ENCODE measurements at regions not wholly inside any gene's neighbourhood (a gene's known extent, or its start where the extent isn't known, plus 50 kb on each side); places are given as distances from the start of the nearest gene placed in this dataset.

DNA sequence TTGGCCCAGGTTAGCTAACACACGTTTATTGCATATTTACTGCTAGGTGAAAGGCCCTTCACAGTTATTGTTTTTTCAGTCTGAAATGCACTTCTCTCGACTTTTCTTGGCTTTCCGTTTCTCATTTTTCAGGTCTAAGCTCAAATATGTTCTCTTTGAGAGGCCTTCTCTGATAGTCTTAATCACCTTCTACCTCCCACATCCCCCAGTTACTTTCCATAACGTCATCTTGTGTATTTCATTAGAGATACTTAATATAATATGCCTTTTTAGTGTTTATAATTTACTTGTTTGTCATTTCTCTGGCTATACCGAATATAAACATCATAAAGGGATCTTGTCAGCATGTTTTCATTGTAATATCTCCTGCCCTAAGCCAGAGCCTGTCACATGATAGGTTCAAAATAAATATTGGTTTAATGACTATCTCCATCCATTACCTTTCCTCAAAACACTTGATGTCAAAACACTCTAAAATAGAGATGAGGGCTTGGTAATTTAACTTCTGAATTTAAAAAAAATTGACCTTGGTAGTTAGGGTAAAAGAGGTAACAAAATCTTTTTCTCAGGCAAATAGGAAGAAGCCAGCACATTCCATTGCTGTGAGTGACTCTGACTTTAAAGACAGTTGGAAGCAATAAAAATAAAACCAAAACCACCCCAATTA, 168.6 kb upstream of the RFC3 start:
- H3K4me2 ChIP-seq (ENCODE audit: low read depth, low read length): no peak overlapping the region
- no peak overlapping the region for H3K9ac ChIP-seq (ENCODE audit: low read length)
- H3K4me1 ChIP-seq (ENCODE audit: low read length): no peaks in the 10 kb centered on the region
- no peak overlapping the region for H2AFZ ChIP-seq (ENCODE audit: low read length)
- H3K79me2 ChIP-seq (ENCODE audit: low read length): no peaks in the 10 kb centered on the region
- H3F3A ChIP-seq (ENCODE audit: insufficient read depth, low read length): no peaks in the 10 kb centered on the region
- DNase-seq: no peak
- no peak overlapping the region for H3K27ac ChIP-seq (ENCODE audit: low read length)
- no peak overlapping the region for H3K4me3 ChIP-seq (ENCODE audit: low read length)
- no peaks in the 10 kb centered on the region for H3K9me2 ChIP-seq (replicated peaks; ENCODE audit: insufficient read depth, low read length)
- H3K36me3 ChIP-seq (replicated peaks; ENCODE audit: insufficient read depth, low read length): no peaks in the 10 kb centered on the region
- TF ChIP-seq EZH2 (optimal IDR thresholded peaks at IDR 0.05; ENCODE audit: low read depth, low read length) (no peak), EZH2phosphoT487 (IDR thresholded peaks at IDR 0.05; ENCODE audit: low read length) (no peak)
- TF ChIP-seq, protein P1, sequence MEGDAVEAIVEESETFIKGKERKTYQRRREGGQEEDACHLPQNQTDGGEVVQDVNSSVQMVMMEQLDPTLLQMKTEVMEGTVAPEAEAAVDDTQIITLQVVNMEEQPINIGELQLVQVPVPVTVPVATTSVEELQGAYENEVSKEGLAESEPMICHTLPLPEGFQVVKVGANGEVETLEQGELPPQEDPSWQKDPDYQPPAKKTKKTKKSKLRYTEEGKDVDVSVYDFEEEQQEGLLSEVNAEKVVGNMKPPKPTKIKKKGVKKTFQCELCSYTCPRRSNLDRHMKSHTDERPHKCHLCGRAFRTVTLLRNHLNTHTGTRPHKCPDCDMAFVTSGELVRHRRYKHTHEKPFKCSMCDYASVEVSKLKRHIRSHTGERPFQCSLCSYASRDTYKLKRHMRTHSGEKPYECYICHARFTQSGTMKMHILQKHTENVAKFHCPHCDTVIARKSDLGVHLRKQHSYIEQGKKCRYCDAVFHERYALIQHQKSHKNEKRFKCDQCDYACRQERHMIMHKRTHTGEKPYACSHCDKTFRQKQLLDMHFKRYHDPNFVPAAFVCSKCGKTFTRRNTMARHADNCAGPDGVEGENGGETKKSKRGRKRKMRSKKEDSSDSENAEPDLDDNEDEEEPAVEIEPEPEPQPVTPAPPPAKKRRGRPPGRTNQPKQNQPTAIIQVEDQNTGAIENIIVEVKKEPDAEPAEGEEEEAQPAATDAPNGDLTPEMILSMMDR (IDR thresholded peaks at IDR 0.05; ENCODE audit: low read length): no peak
- no peaks in the 10 kb centered on the region for H3K9me3 ChIP-seq (replicated peaks; ENCODE audit: insufficient read depth, low read length)
- H3K27me3 ChIP-seq (replicated peaks; ENCODE audit: insufficient read depth, low read length): no peaks in the 10 kb centered on the region
- no peaks in the 10 kb centered on the region for H4K20me1 ChIP-seq (ENCODE audit: insufficient read depth, low read length)

DNA sequence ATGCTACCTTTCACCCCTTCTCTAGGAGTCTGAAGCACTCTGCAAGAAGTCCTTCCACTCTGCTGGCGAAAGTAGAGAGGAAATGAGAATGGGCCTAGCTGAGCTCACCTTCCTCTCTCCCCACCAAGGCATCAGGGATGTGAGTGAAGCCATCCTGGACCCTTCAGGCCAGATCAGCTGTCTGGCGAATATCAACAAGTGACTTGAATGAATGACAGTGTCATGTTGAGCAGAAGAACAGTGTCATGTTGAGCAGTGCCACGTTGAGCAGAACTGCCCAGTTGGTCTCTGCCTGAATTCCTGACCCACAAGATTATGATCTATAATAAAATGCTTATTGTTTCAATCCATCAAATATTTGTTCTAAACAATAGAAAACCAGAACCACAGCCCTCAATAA, 166.2 kb upstream of the RFC3 start:
- TF ChIP-seq EZH2phosphoT487 (IDR thresholded peaks at IDR 0.05; ENCODE audit: low read length): no peak
- no peak for TF ChIP-seq EZH2 (optimal IDR thresholded peaks at IDR 0.05; ENCODE audit: low read depth, low read length)
- TF ChIP-seq, protein P1 (IDR thresholded peaks at IDR 0.05; ENCODE audit: low read length): no peak
- Histone ChIP-seq H3K4me3 (ENCODE audit: low read length) (no peak overlapping the region), H4K20me1 (ENCODE audit: insufficient read depth, low read length) (no peaks in the 10 kb centered on the region), H3K4me1 (ENCODE audit: low read length) (no peaks in the 10 kb centered on the region), H3F3A (ENCODE audit: insufficient read depth, low read length) (no peaks in the 10 kb centered on the region), H3K9me2 (replicated peaks; ENCODE audit: insufficient read depth, low read length) (no peaks in the 10 kb centered on the region), H3K79me2 (ENCODE audit: low read length) (no peaks in the 10 kb centered on the region), H3K9ac (ENCODE audit: low read length) (no peak overlapping the region), H3K27ac (ENCODE audit: low read length) (no peak overlapping the region), H3K27me3 (replicated peaks; ENCODE audit: insufficient read depth, low read length) (no peaks in the 10 kb centered on the region), H3K4me2 (ENCODE audit: low read depth, low read length) (no peak overlapping the region), H2AFZ (ENCODE audit: low read length) (no peak overlapping the region), H3K36me3 (replicated peaks; ENCODE audit: insufficient read depth, low read length) (no peaks in the 10 kb centered on the region), H3K9me3 (replicated peaks; ENCODE audit: insufficient read depth, low read length) (no peaks in the 10 kb centered on the region)
- no peak for DNase-seq

DNA sequence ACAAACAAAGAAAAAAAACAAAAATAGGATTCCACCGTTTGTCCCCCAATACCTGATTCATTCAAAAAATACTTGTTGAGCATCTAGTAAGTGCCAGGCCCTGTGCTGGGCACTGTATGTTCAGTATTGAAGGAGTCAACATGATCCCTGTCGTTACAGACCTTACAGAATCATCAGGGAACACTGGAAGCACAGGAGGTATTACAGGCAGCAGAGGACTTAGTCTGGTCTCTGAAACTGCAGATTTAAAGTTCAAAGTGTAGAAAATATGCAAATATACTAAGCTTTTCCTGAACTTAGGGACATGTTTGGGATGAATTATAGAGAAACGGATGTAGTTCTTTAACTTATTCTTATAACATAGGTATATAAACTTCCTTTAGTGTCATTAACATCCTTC, 160.7 kb upstream of the RFC3 start:
- Histone ChIP-seq H3K9me3 (replicated peaks; ENCODE audit: insufficient read depth, low read length) (no peaks in the 10 kb centered on the region), H3K4me2 (ENCODE audit: low read depth, low read length) (no peak overlapping the region), H3K27ac (ENCODE audit: low read length) (no peak overlapping the region), H3K9me2 (replicated peaks; ENCODE audit: insufficient read depth, low read length) (no peaks in the 10 kb centered on the region), H3F3A (ENCODE audit: insufficient read depth, low read length) (no peaks in the 10 kb centered on the region), H3K36me3 (replicated peaks; ENCODE audit: insufficient read depth, low read length) (no peaks in the 10 kb centered on the region), H3K9ac (ENCODE audit: low read length) (no peak overlapping the region), H3K4me1 (ENCODE audit: low read length) (no peaks in the 10 kb centered on the region), H3K4me3 (ENCODE audit: low read length) (no peak overlapping the region), H3K27me3 (replicated peaks; ENCODE audit: insufficient read depth, low read length) (no peaks in the 10 kb centered on the region), H3K79me2 (ENCODE audit: low read length) (no peaks in the 10 kb centered on the region), H2AFZ (ENCODE audit: low read length) (no peak overlapping the region), H4K20me1 (ENCODE audit: insufficient read depth, low read length) (no peaks in the 10 kb centered on the region)
- DNase-seq: no peak
- TF ChIP-seq, protein P1 (IDR thresholded peaks at IDR 0.05; ENCODE audit: low read length): no peak
- TF ChIP-seq EZH2phosphoT487 (IDR thresholded peaks at IDR 0.05; ENCODE audit: low read length) (no peak), EZH2 (optimal IDR thresholded peaks at IDR 0.05; ENCODE audit: low read depth, low read length) (no peak)
